A549 (cell line): ENCODE measurements at regions not wholly inside any gene's neighbourhood (a gene's known extent, or its start where the extent isn't known, plus 50 kb on each side); places are given as distances from the start of the nearest gene placed in this dataset.
A peak's percentile ranks its signal among the peaks of the same experiment; 100 is the strongest.

ENCODE experiments used
- ATAC-seq, 2 experiments: fragments of 200-7000 bp in 1 of 2; fragments of >200 bp in 1 of 2; cut with Nextera tagmentation in 1 of 2; cut with Tn5 transposase in 1 of 2; 3 replicates each; pipeline versions ENCODE4 v1.8.0 to v1.9.1; 2018 to 2020; ENCODE audit warnings: mild to moderate bottlenecking in 1 of 2, moderate library complexity in 1 of 2
- CTCF ChIA-PET: fragments of 300-600 bp; sonication (Branson Sonifier 250); formaldehyde crosslinking; extraction: SDS; loops from one replicate; lab custom pipeline; 2021; ENCODE audit warnings: antibody characterized with exemption, inconsistent platforms; lab: Yijun Ruan, JAX
- POLR2A ChIA-PET: fragments of 350-600 bp; formaldehyde crosslinking; extraction: SDS; loops from one replicate; lab custom pipeline; 2021; ENCODE audit warnings: antibody characterized with exemption, inconsistent platforms; lab: Yijun Ruan, JAX
- DNase-seq, 2 experiments: peaks; one replicate each; pipeline versions ENCODE4 v3.0.0 to v3.0.0-alpha.2; 2011 to 2016; ENCODE audit warnings: low read depth in 1 of 2, low spot score in 1 of 2
- FAIRE-seq: peaks from 2 replicates; lab custom pipeline; 2011; peaks lifted over from hg19 to GRCh38; lab: Jason Lieb, UNC
- H3K27ac ChIP-seq, 2 experiments: fragments of >200 bp; sonication (Bioruptor Twin); formaldehyde crosslinking; 3 replicates each; pipeline ENCODE4 v1.5.1; 2016 to 2017
- H3K4me1 ChIP-seq: fragments of >200 bp; sonication (Bioruptor Twin); formaldehyde crosslinking; 3 replicates; pipeline ENCODE4 v1.6.1; 2016
- H3K4me2 ChIP-seq: fragments of >200 bp; sonication (Bioruptor Twin); formaldehyde crosslinking; 3 replicates; pipeline ENCODE4 v1.6.1; 2016
- H3K4me3 ChIP-seq: fragments of >200 bp; sonication (Bioruptor Twin); formaldehyde crosslinking; 3 replicates; pipeline ENCODE4 v1.5.1; 2016
- H3K9me3 ChIP-seq: fragments of >200 bp; sonication (Bioruptor Twin); formaldehyde crosslinking; 3 replicates; pipeline ENCODE4 v1.6.1; 2016
- CBX8 ChIP-seq: fragments of 200-600 bp; sonication (generic); IDR thresholded peaks from 2 replicates; pipeline ENCODE4 v1.6.1; 2016
- CHD4 ChIP-seq: fragments of 200-600 bp; sonication (generic); IDR thresholded peaks from 2 replicates; pipeline ENCODE4 v1.6.1; 2016; ENCODE audit warnings: antibody characterized with exemption, mild to moderate bottlenecking, borderline replicate concordance
- EHF ChIP-seq: fragments of 250-450 bp; sonication (Bioruptor Pico); IDR thresholded peaks from 2 replicates; pipeline ENCODE4 v1.5.0; 2020; ENCODE audit warnings: mild to moderate bottlenecking
- EP300 ChIP-seq, 2 experiments: fragments of >200 bp; sonication (Bioruptor Twin); formaldehyde crosslinking; IDR thresholded peaks; 2 replicates in 1 of 2; 3 replicates in 1 of 2; pipeline ENCODE4 v1.6.1; 2016 to 2017
- ESRRA ChIP-seq: fragments of 150-350 bp; IDR thresholded peaks from 2 replicates; pipeline ENCODE4 v1.6.1; 2014; ENCODE audit warnings: mild to moderate bottlenecking, low read length, borderline replicate concordance
- FOSL2 ChIP-seq, 2 experiments: fragments of 450-650 bp in 1 of 2; fragments of >200 bp in 1 of 2; sonication (Bioruptor Twin) in 1 of 2; formaldehyde crosslinking; IDR thresholded peaks; 2 replicates each; pipeline versions ENCODE4 v1.5.0 to v1.6.1; 2016 to 2020; ENCODE audit warnings: mild to moderate bottlenecking in 1 of 2, moderate library complexity in 1 of 2
- FOXS1 ChIP-seq: fragments of 250-450 bp; sonication (Bioruptor Pico); IDR thresholded peaks from 2 replicates; pipeline ENCODE4 v1.5.0; 2020; ENCODE audit warnings: mild to moderate bottlenecking, moderate library complexity
- HEYL ChIP-seq: fragments of 250-450 bp; sonication (Bioruptor Pico); IDR thresholded peaks from 2 replicates; pipeline ENCODE4 v1.8.0; 2021; ENCODE audit warnings: mild to moderate bottlenecking, moderate library complexity
- HMGXB4 ChIP-seq: fragments of 250-450 bp; sonication (Bioruptor Pico); IDR thresholded peaks from 2 replicates; pipeline ENCODE4 v1.5.0; 2021; ENCODE audit warnings: mild to moderate bottlenecking, moderate library complexity, borderline replicate concordance
- HOXA7 ChIP-seq: fragments of 250-450 bp; sonication (Bioruptor Pico); IDR thresholded peaks from 2 replicates; pipeline ENCODE4 v1.5.0; 2020; ENCODE audit warnings: mild to moderate bottlenecking, moderate library complexity
- KDM1A ChIP-seq: fragments of 200-600 bp; sonication (generic); IDR thresholded peaks from 2 replicates; pipeline ENCODE4 v1.6.1; 2016; ENCODE audit warnings: low read depth, mild to moderate bottlenecking
- MAFK ChIP-seq: fragments of 450-650 bp; IDR thresholded peaks from 2 replicates; pipeline ENCODE4 v1.6.1; 2014; ENCODE audit not compliant: partially characterized antibody
- MAX ChIP-seq: IDR thresholded peaks from 2 replicates; pipeline ENCODE4 v1.6.1; 2012
- MYC ChIP-seq: IDR thresholded peaks from 2 replicates; pipeline ENCODE4 v1.6.1; 2012; ENCODE audit warnings: mild to moderate bottlenecking, inconsistent platforms, low read length, improper control_type of control experiment, borderline replicate concordance
- NFE2L2 ChIP-seq: fragments of 150-350 bp; conservative IDR thresholded peaks from 2 replicates; pipeline ENCODE4 v1.6.1; 2014; ENCODE audit warnings: low read length
- NPAS2 ChIP-seq: fragments of 250-450 bp; sonication (Bioruptor Pico); IDR thresholded peaks from 2 replicates; pipeline ENCODE4 v1.8.0; 2022; ENCODE audit warnings: mild to moderate bottlenecking, moderate library complexity, borderline replicate concordance
- NR3C1 ChIP-seq: fragments of >200 bp; sonication (Bioruptor Twin); formaldehyde crosslinking; IDR thresholded peaks from 3 replicates; pipeline ENCODE4 v1.6.1; 2017
- PBX3 ChIP-seq: IDR thresholded peaks from 2 replicates; pipeline ENCODE4 v1.6.1; 2012
- POLR2AphosphoS2 ChIP-seq: conservative IDR thresholded peaks from 2 replicates; pipeline ENCODE4 v1.6.1; 2012; ENCODE audit warnings: low read length, improper control_type of control experiment, inconsistent platforms
- RCOR1 ChIP-seq: fragments of 150-350 bp; IDR thresholded peaks from 2 replicates; pipeline ENCODE4 v1.6.1; 2014; ENCODE audit warnings: antibody characterized with exemption, low read length, low read depth
- RFX5 ChIP-seq: fragments of 450-650 bp; IDR thresholded peaks from 2 replicates; pipeline ENCODE4 v1.7.1; 2014; ENCODE audit warnings: antibody characterized with exemption, mild to moderate bottlenecking, moderate library complexity
- SMC3 ChIP-seq: fragments of >200 bp; sonication (Bioruptor Twin); formaldehyde crosslinking; IDR thresholded peaks from 3 replicates; pipeline ENCODE4 v1.6.1; 2018; ENCODE audit warnings: inconsistent platforms
- TP53 ChIP-seq: fragments of 250-450 bp; sonication (Bioruptor Pico); IDR thresholded peaks from 2 replicates; pipeline ENCODE4 v1.5.0; 2021; ENCODE audit warnings: mild to moderate bottlenecking, moderate library complexity
- ZFP36 ChIP-seq: fragments of 450-650 bp; IDR thresholded peaks from 2 replicates; pipeline ENCODE4 v1.6.1; 2014; ENCODE audit warnings: borderline replicate concordance; ENCODE audit not compliant: partially characterized antibody
- WGBS: methylation state at CpG from one replicate; pipeline ENCODE4 v1.1.6; 2017; ENCODE audit errors: missing lambda C conversion rate; 5-methylcytosine and 5-hydroxymethylcytosine counted together

- FAIRE-seq = no peak
- TF ChIP-seq SMC3 = no peak
- TF ChIP-seq FOSL2 (IDR thresholded peaks at IDR 0.05) = no peak
- TF ChIP-seq FOSL2 (CRISPR knock-in tag; IDR thresholded peaks at IDR 0.05) = no peak
- no peak for TF ChIP-seq MAX
- no peak for TF ChIP-seq NR3C1
- no peak for TF ChIP-seq EP300 (IDR thresholded peaks at IDR 0.05)
- TF ChIP-seq HOXA7 (CRISPR knock-in tag) = no peak
- no peak for TF ChIP-seq FOXS1 (CRISPR knock-in tag)
- no peak for TF ChIP-seq ZFP36
- TF ChIP-seq CHD4 = no peak
- no peak for TF ChIP-seq TP53 (CRISPR knock-in tag)
- Histone ChIP-seq H3K4me3 (no peak overlapping the region), H3K4me2 (no peak overlapping the region), H3K4me1 (no peaks in the 10 kb centered on the region), H3K27ac (no peak overlapping the region), H3K9me3 (no peaks in the 10 kb centered on the region)
- WGBS = 0% methylated on average over 1 of the region's 1 CpG
- POLR2A ChIA-PET = no interaction called here
- DNase-seq = no peak
- ATAC-seq = no peak
- CTCF ChIA-PET = no interaction called here
Observed at GRCh38 chr3:95434491-95434890, 1371.6 kb downstream of the NSUN3 start.

GRCh38 chr3:95437409-95437808, 1374.5 kb downstream of the NSUN3 start:
- TF ChIP-seq CBX8 (no peak), MAFK (peak; percentile 66)
- ATAC-seq (no peak), DNase-seq (no peak), FAIRE-seq (no peak)
- ChIA-PET POLR2A (no interaction called here), CTCF (no interaction called here)
- H3K27ac ChIP-seq = no peak overlapping the region
- no peaks in the 10 kb centered on the region for H3K9me3 ChIP-seq
- H3K4me1 ChIP-seq = no peaks in the 10 kb centered on the region
- no peak overlapping the region for H3K4me3 ChIP-seq
- H3K4me2 ChIP-seq = no peak overlapping the region

GRCh38 chr3:95438274-95438673, 1375.4 kb downstream of the NSUN3 start:
- H3K4me1 ChIP-seq = no peaks in the 10 kb centered on the region
- POLR2A ChIA-PET = no interaction called here
- no peak for FAIRE-seq
- H3K4me3 ChIP-seq = no peak overlapping the region
- H3K9me3 ChIP-seq = no peaks in the 10 kb centered on the region
- TF ChIP-seq HEYL (CRISPR knock-in tag) (no peak), EHF (CRISPR knock-in tag) (no peak), ESRRA (no peak), NR3C1 (no peak), KDM1A (no peak), RCOR1 (no peak), MYC (no peak)
- TF ChIP-seq, all 56 proteins: peak for 0
- CTCF ChIA-PET = no interaction called here
- no peak for DNase-seq
- Histone ChIP-seq H3K4me2 (no peak overlapping the region), H3K27ac (no peak overlapping the region)
- ATAC-seq = no peak

- no peak overlapping the region for H3K4me3 ChIP-seq
- TF ChIP-seq HOXA7 (CRISPR knock-in tag) = no peak
- TF ChIP-seq EP300 (IDR thresholded peaks at IDR 0.05) = no peak
- no peak for TF ChIP-seq RFX5
- no peak for TF ChIP-seq HMGXB4
- TF ChIP-seq FOXS1 (CRISPR knock-in tag) = no peak
- TF ChIP-seq ZFP36 = no peak
- TF ChIP-seq FOSL2 (IDR thresholded peaks at IDR 0.05) = no peak
- TF ChIP-seq FOSL2 (CRISPR knock-in tag; IDR thresholded peaks at IDR 0.05) = no peak
- no peak for TF ChIP-seq NFE2L2
- TF ChIP-seq MAX = no peak
- TF ChIP-seq POLR2AphosphoS2 = no peak
- TF ChIP-seq NPAS2 = no peak
- no peak for TF ChIP-seq PBX3
- TF ChIP-seq CBX8 = no peak
- TF ChIP-seq NR3C1 = no peak
- TF ChIP-seq HEYL (CRISPR knock-in tag) = no peak
- H3K4me2 ChIP-seq = no peak overlapping the region
- ATAC-seq (no peak), FAIRE-seq (no peak), DNase-seq (no peak)
- WGBS = 27% methylated on average over 2 of the region's 2 CpGs
- no peaks in the 10 kb centered on the region for H3K4me1 ChIP-seq
- no peak overlapping the region for H3K27ac ChIP-seq
- CTCF ChIA-PET = no interaction called here
- no peaks in the 10 kb centered on the region for H3K9me3 ChIP-seq
- POLR2A ChIA-PET = no interaction called here
Observed at GRCh38 chr3:95442766-95443165, 1371.6 kb upstream of the EPHA6 start.
